GM12865 (cell line): ENCODE measurements at regions not wholly inside any gene's neighbourhood (a gene's known extent, or its start where the extent isn't known, plus 50 kb on each side); places are given as distances from the start of the nearest gene placed in this dataset.

ENCODE experiments used
- DNase-seq: peaks from one replicate; pipeline ENCODE4 v3.0.0; 2010; ENCODE audit warnings: low read depth
- H3K4me3 ChIP-seq: 2 replicates; pipeline ENCODE4 v1.5.1; 2011; ENCODE audit warnings: mild to moderate bottlenecking, low read depth, low read length, control low read depth
- TF ChIP-seq, protein P1 (sequence below): IDR thresholded peaks from 2 replicates; pipeline ENCODE4 v1.5.1; 2011; ENCODE audit warnings: low read length, control low read depth, low read depth, inconsistent platforms; ENCODE audit not compliant: insufficient read depth; ENCODE audit errors: missing control alignments

GRCh38 chr20:47878601-47879027 lies 93.3 kb upstream of the SULF2 start:
- DNase-seq = no peak
- H3K4me3 ChIP-seq = no peak overlapping the region
- TF ChIP-seq, protein P1, sequence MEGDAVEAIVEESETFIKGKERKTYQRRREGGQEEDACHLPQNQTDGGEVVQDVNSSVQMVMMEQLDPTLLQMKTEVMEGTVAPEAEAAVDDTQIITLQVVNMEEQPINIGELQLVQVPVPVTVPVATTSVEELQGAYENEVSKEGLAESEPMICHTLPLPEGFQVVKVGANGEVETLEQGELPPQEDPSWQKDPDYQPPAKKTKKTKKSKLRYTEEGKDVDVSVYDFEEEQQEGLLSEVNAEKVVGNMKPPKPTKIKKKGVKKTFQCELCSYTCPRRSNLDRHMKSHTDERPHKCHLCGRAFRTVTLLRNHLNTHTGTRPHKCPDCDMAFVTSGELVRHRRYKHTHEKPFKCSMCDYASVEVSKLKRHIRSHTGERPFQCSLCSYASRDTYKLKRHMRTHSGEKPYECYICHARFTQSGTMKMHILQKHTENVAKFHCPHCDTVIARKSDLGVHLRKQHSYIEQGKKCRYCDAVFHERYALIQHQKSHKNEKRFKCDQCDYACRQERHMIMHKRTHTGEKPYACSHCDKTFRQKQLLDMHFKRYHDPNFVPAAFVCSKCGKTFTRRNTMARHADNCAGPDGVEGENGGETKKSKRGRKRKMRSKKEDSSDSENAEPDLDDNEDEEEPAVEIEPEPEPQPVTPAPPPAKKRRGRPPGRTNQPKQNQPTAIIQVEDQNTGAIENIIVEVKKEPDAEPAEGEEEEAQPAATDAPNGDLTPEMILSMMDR = no peak

DNA sequence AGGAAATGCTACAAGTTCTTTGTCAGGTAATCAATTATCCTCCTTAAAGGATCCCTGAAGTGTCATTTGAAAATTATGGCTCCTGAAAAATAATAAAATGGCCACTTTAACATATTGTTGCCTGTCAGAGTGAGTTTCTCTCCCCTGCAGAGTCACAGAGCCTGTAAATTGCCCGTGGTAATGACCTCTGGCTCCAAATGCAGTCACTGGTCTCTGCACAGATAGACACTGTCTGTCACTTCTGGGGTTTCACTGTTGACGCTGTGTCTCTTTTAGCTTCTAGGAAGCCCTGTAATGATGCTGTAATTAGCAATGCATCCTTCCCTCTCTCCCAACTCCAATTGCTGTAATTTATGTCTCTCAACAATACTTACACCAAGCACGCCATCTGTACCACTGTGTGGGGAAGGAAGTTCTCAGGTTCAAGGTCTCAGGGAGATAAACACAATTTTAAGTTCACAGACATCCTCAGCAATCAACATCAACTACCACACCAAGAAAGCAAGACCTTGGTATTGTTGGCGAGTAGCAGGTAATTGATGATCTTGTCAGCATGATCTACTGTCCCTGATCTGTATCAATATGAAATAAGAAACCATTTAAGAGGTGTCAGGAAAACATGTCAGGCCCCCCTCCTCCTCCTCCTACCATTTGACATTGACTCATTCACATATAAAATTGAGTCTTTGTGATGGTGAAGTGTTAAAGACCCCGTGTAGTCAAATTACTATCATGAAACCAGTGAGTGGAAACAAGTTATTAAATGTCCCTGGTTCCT lies 91.2 kb upstream of the SULF2 start:
- no peak for DNase-seq
- no peak overlapping the region for H3K4me3 ChIP-seq
- TF ChIP-seq, protein P1 = no peak

DNA sequence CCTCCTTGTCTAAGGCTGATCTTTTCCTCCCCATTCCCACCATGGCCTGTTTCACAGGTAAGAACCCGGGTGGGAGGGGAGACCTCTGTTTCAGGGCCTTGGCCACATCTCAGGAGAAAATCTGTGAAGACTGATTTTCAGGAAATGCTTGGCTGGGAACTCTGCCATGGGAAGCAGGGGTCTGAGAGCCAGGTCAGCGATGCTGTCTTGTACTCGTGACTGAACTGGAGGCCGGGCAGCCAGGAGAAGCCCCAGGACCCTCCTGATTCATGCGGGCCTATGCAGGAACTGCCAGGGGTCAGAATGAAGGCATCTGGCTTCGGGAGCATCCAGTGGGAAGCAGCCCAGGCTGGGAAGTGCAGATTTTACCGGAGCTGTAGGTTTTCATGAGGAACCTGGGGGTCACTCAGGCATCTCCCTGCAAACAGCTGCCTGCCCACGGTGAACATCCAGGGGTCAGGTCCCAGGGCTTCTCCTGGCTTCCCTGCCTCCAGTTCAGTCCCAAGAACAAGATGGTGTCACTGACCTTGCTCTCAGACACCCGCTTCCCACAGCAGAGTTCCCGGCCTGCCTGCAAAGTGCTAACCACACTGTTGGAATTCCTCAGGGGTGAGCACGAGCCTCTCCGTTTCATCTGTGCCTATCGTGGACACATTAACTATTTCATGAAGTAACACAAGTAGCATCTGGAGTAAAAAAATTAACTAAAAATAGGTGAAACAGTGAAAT lies 90.2 kb upstream of the SULF2 start:
- DNase-seq = no peak
- H3K4me3 ChIP-seq = no peak overlapping the region
- TF ChIP-seq, protein P1 = no peak

GRCh38 chr20:47872341-47872740 lies 87.1 kb upstream of the SULF2 start:
- DNase-seq = no peak
- H3K4me3 ChIP-seq = no peak overlapping the region
- TF ChIP-seq, protein P1 = no peak

- H3K4me3 ChIP-seq = no peak overlapping the region
- TF ChIP-seq, protein P1 = no peak
- DNase-seq = no peak
These were observed 85.2 kb upstream of the SULF2 start for GRCh38 chr20:47870475-47870874.

DNA sequence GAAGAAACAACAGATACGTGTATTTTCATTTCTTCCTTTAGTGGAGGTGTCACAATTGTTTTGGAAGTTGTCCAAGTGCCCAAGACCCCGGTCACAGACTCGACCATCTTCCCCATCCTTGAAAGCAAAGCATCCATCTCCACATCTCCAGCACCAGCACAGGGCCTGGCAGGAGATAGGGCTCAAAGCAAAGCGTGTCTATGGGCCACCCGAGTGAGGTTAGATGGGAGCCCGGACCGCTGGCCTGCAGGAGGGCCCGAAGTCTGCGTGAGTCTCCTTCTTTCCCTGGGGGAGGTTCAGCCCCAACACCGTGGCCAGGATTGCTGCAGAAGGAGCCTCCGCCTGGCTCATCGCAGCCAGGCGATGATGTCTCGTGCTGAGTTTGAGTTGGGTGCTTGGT lies 83.5 kb upstream of the SULF2 start:
- TF ChIP-seq, protein P1 = no peak
- H3K4me3 ChIP-seq = no peak overlapping the region

More for the DNA sequence above, 83.5 kb upstream of the SULF2 start:
- no peak for DNase-seq
